Keratinocyte (primary cell): ENCODE measurements at regions not wholly inside any gene's neighbourhood (a gene's known extent, or its start where the extent isn't known, plus 50 kb on each side); places are given as distances from the start of the nearest gene placed in this dataset.

ENCODE experiments used
- EZH2 ChIP-seq: IDR thresholded peaks from one replicate; pipeline ENCODE4 v1.6.1; 2012; ENCODE audit warnings: inconsistent platforms, mild to moderate bottlenecking, low read length, moderate library complexity
- TF ChIP-seq, protein P1 (sequence below), 3 experiments: IDR thresholded peaks in 1 of 3; conservative IDR thresholded peaks in 1 of 3; optimal IDR thresholded peaks in 1 of 3; 2 replicates in 2 of 3; 3 replicates in 1 of 3; pipeline versions ENCODE3 to v1.5.1; 2011; ENCODE audit warnings: low read length in 3 of 3, mild to moderate bottlenecking in 3 of 3, moderate library complexity in 2 of 3, control low read depth in 1 of 3, inconsistent platforms in 1 of 3; ENCODE audit not compliant: insufficient read depth in 2 of 3; ENCODE audit errors: extremely low read depth in 1 of 3

DNA sequence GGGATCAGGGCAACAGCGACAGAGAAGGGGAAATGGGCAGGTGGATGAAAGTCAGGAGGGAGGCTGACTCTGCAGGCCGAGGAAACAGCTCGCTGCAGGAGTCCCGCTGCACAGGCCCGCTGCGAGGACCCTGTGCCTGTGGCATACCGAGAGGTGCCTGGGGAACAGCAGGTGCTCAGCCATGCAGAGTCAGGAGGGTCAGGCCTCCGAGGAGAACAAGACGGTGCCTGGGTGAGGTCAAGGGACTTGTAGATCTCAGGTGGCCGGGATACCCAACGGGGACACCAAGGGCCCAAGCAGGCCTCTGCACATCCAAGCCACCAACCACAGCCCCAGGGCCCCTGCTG lies 67.5 kb downstream of the NCOR2 start:
- TF ChIP-seq, protein P1, sequence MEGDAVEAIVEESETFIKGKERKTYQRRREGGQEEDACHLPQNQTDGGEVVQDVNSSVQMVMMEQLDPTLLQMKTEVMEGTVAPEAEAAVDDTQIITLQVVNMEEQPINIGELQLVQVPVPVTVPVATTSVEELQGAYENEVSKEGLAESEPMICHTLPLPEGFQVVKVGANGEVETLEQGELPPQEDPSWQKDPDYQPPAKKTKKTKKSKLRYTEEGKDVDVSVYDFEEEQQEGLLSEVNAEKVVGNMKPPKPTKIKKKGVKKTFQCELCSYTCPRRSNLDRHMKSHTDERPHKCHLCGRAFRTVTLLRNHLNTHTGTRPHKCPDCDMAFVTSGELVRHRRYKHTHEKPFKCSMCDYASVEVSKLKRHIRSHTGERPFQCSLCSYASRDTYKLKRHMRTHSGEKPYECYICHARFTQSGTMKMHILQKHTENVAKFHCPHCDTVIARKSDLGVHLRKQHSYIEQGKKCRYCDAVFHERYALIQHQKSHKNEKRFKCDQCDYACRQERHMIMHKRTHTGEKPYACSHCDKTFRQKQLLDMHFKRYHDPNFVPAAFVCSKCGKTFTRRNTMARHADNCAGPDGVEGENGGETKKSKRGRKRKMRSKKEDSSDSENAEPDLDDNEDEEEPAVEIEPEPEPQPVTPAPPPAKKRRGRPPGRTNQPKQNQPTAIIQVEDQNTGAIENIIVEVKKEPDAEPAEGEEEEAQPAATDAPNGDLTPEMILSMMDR (optimal IDR thresholded peaks at IDR 0.05 in 1 of 3, IDR thresholded peaks at IDR 0.05 in 1 of 3, conservative IDR thresholded peaks at IDR 0.05 in 1 of 3; ENCODE audit: extremely low read depth in 1 of 3, insufficient read depth in 2 of 3, low read length in 3 of 3) = no peak
- TF ChIP-seq EZH2 = no peak
